ENCODE measurements at regions not wholly inside any gene's neighbourhood (a gene's known extent, or its start where the extent isn't known, plus 50 kb on each side); places are given as distances from the start of the nearest gene placed in this dataset.

DNA sequence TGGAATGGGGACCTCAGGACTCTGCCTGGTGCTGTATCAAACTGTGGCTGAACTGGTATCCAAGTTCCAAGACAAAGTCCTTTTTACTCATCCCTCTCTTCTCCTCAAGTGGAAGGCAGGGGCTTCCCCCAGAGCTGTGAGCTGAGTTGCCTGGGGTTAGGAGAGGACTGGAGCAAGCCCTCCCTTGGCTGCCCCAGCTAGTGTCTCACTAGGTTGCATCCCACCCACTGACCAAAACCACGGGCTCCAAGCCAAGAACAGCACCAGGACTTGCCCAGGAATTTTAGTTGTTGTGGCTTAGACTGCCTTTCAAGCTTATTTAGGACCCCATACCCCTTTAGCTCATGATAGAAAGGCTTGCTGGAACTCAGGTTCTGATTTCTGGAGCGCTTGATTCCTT, 158.7 kb upstream of the TNC start:
- TF ChIP-seq, protein P1, sequence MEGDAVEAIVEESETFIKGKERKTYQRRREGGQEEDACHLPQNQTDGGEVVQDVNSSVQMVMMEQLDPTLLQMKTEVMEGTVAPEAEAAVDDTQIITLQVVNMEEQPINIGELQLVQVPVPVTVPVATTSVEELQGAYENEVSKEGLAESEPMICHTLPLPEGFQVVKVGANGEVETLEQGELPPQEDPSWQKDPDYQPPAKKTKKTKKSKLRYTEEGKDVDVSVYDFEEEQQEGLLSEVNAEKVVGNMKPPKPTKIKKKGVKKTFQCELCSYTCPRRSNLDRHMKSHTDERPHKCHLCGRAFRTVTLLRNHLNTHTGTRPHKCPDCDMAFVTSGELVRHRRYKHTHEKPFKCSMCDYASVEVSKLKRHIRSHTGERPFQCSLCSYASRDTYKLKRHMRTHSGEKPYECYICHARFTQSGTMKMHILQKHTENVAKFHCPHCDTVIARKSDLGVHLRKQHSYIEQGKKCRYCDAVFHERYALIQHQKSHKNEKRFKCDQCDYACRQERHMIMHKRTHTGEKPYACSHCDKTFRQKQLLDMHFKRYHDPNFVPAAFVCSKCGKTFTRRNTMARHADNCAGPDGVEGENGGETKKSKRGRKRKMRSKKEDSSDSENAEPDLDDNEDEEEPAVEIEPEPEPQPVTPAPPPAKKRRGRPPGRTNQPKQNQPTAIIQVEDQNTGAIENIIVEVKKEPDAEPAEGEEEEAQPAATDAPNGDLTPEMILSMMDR (IDR thresholded peaks at IDR 0.05; ENCODE audit: insufficient read depth, low read length, poor library complexity, severe bottlenecking), result no peak
- no peak for TF ChIP-seq EZH2phosphoT487 (conservative IDR thresholded peaks at IDR 0.05; ENCODE audit: low read length)
